ENCODE measurements at regions not wholly inside any gene's neighbourhood (a gene's known extent, or its start where the extent isn't known, plus 50 kb on each side); places are given as distances from the start of the nearest gene placed in this dataset.
"Not testable (repeated sequence)": the region's sequence is repeated elsewhere in the genome, so short reads cannot be mapped to it uniquely, and the experiment has no call there.

DNA sequence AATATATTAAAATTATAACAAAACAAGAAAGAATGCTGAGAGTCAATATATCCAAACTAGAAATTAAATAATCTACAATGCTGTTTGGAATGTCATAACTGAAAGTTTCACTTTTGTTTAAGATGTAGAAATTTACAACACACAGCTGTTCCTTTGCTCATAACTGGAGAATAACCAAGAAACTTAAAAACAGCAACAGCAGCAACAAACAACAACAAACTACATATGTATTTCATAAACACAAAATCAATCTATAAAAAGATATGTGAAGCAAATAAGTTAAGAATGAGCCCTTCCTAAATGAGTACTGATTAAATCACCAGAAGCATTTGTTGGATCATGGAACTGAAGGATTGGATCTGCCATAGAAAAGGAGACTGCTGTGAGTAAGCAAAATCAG, 456.5 kb upstream of the ZNF804A start:
- Histone ChIP-seq H3K27me3 (replicated peaks; ENCODE audit: insufficient read depth) (no peaks in the 10 kb centered on the region), H3K36me3 (no peaks in the 10 kb centered on the region), H3K27ac (no peak overlapping the region), H3K9me3 (no peaks in the 10 kb centered on the region), H3K4me1 (replicated peaks) (no peaks in the 10 kb centered on the region), H3K4me3 (no peak overlapping the region)
- intact Hi-C loops (cut with DNase I) = no loop called here
- TF ChIP-seq POLR2A (IDR thresholded peaks at IDR 0.05) (no peak), POLR2AphosphoS5 (IDR thresholded peaks at IDR 0.05) (no peak)
- TF ChIP-seq, protein P1, sequence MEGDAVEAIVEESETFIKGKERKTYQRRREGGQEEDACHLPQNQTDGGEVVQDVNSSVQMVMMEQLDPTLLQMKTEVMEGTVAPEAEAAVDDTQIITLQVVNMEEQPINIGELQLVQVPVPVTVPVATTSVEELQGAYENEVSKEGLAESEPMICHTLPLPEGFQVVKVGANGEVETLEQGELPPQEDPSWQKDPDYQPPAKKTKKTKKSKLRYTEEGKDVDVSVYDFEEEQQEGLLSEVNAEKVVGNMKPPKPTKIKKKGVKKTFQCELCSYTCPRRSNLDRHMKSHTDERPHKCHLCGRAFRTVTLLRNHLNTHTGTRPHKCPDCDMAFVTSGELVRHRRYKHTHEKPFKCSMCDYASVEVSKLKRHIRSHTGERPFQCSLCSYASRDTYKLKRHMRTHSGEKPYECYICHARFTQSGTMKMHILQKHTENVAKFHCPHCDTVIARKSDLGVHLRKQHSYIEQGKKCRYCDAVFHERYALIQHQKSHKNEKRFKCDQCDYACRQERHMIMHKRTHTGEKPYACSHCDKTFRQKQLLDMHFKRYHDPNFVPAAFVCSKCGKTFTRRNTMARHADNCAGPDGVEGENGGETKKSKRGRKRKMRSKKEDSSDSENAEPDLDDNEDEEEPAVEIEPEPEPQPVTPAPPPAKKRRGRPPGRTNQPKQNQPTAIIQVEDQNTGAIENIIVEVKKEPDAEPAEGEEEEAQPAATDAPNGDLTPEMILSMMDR (IDR thresholded peaks at IDR 0.05) = no peak
- no peak for DNase-seq (ENCODE audit: low spot score)

DNA sequence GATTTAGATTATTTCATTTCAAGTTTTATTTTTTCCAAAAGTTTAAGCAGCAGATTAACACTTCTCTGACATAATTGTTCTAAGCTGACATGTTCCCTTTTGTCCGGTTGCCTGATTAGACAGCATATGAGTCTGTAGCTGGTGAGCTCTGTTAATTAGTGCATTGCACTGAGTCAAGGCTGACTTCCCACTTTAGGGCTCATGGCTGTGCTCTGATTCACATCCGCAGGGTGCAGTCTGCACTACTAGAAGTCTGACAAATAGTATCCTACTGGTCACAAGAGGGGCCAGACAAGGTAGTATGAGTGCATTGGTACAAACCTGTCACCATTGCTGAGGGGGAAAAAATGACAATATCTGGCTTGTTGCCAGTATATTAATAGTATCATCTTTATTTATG, 443.9 kb upstream of the ZNF804A start:
- Histone ChIP-seq H3K9me3 (no peaks in the 10 kb centered on the region), H3K36me3 (no peaks in the 10 kb centered on the region), H3K4me1 (replicated peaks) (no peaks in the 10 kb centered on the region), H3K27me3 (replicated peaks; ENCODE audit: insufficient read depth) (no peaks in the 10 kb centered on the region), H3K27ac (no peak overlapping the region), H3K4me3 (no peak overlapping the region)
- TF ChIP-seq POLR2AphosphoS5 (IDR thresholded peaks at IDR 0.05) (no peak), POLR2A (IDR thresholded peaks at IDR 0.05) (no peak)
- TF ChIP-seq, protein P1 (IDR thresholded peaks at IDR 0.05) = no peak
- DNase-seq (ENCODE audit: low spot score) = no peak
- intact Hi-C loops (cut with DNase I) = no loop called here
- 64% methylated on average over 2 of the region's 2 CpGs for WGBS

DNA sequence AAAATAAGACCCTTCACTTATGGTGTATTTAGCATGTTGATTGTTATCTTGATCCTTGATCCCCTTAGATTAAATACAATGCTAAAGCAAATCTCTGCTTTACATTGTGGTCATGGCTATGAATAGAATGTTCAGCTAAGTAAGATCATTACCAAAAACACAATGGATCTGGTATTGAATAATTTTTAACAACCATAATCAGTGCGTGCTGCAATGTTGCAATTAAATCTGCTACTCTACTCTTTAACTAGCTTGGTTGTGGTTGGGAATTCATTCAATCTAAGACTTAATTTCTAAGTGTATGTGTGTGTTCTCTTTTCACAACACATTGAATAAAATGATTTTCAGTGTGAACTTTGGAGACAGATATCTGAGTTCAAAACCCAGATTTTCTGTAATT, 442.5 kb upstream of the ZNF804A start:
- no peak for DNase-seq (ENCODE audit: low spot score)
- intact Hi-C loops (cut with DNase I) = no loop called here
- Histone ChIP-seq H3K4me3 (no peak overlapping the region), H3K27me3 (replicated peaks; ENCODE audit: insufficient read depth) (no peaks in the 10 kb centered on the region), H3K4me1 (replicated peaks) (no peaks in the 10 kb centered on the region), H3K9me3 (no peaks in the 10 kb centered on the region), H3K27ac (no peak overlapping the region), H3K36me3 (no peaks in the 10 kb centered on the region)
- TF ChIP-seq POLR2AphosphoS5 (IDR thresholded peaks at IDR 0.05) = no peak
- TF ChIP-seq POLR2A (IDR thresholded peaks at IDR 0.05) = no peak
- TF ChIP-seq, protein P1 (IDR thresholded peaks at IDR 0.05) = no peak
- 60% methylated on average over 1 of the region's 1 CpG for WGBS

DNA sequence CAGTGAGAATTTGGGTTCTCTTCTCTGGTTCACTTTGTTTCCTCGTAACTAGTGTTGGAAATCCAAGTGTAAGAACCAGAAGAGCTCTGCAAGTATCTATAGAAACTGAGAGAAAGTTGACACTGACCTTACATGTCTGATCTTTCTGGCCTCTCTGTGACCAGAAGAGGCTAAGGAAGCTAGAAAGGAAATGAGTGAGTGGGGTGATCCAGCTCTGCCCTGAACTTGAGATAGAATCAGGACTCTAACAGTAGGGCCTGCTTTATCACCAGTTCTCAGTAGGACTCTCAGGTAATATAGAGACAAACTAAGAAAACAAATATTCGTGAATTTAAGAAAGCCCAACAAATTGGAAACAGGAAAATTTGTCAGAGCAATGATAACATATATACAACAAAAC, 441.2 kb upstream of the ZNF804A start:
- Histone ChIP-seq H3K27ac (no peak overlapping the region), H3K27me3 (replicated peaks; ENCODE audit: insufficient read depth) (no peaks in the 10 kb centered on the region), H3K4me3 (no peak overlapping the region), H3K36me3 (no peaks in the 10 kb centered on the region), H3K4me1 (replicated peaks) (no peaks in the 10 kb centered on the region), H3K9me3 (no peaks in the 10 kb centered on the region)
- DNase-seq (ENCODE audit: low spot score) = no peak
- intact Hi-C loops (cut with DNase I) = no loop called here
- WGBS = 61% methylated on average over 2 of the region's 2 CpGs
- TF ChIP-seq POLR2AphosphoS5 (IDR thresholded peaks at IDR 0.05) = no peak
- TF ChIP-seq, protein P1 (IDR thresholded peaks at IDR 0.05) = no peak
- TF ChIP-seq POLR2A (IDR thresholded peaks at IDR 0.05) = no peak

DNA sequence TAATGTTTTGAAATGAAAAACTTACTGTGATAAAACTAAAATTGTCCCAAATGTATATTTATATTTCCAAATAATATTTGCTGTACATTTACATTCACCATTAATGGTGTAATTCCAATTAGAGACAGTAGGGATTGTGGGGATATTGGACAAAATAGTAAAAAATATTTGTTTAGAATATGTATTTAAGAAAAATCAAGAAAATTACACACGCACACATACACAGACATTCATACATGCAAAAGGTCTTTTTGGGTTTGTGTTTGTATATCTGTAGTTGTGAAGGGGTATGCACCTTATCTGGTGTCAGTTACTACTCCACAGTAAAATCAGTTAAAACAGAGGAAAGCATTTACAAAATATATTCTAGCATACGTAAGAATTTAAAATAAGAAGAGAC, 435.9 kb upstream of the ZNF804A start:
- no peak for DNase-seq (ENCODE audit: low spot score)
- Histone ChIP-seq H3K4me3 (no peak overlapping the region), H3K9me3 (no peaks in the 10 kb centered on the region), H3K27me3 (replicated peaks; ENCODE audit: insufficient read depth) (no peaks in the 10 kb centered on the region), H3K27ac (no peak overlapping the region), H3K36me3 (no peaks in the 10 kb centered on the region), H3K4me1 (replicated peaks) (no peaks in the 10 kb centered on the region)
- 90% methylated on average over 2 of the region's 2 CpGs for WGBS
- intact Hi-C loops (cut with DNase I) = no loop called here
- TF ChIP-seq POLR2AphosphoS5 (IDR thresholded peaks at IDR 0.05) (no peak), POLR2A (IDR thresholded peaks at IDR 0.05) (no peak)
- TF ChIP-seq, protein P1 (IDR thresholded peaks at IDR 0.05) = no peak

DNA sequence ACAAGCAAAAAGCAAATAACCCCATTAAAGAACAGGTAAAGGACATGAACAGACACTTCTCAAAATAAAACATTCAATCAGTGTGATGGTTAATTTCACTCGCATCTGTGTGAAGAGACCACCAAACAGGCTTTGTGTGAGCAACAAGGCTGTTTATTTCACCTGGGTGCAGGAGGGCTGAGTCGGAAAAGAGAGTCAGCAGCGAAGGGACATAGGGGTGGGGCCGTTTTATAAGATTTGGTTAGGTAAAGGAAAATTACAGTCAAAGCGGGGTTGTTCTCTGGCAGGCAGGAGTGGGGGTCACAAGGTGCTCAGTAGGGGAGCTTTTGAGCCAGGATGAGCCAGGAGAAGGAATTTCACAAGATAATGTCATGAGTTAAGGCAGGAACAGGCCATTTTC, 429.5 kb upstream of the ZNF804A start:
- H3K9me3 ChIP-seq; H3K36me3 ChIP-seq; H3K4me3 ChIP-seq; intact Hi-C loops (cut with DNase I); DNase-seq (ENCODE audit: low spot score); H3K27me3 ChIP-seq (replicated peaks; ENCODE audit: insufficient read depth); H3K4me1 ChIP-seq (replicated peaks); H3K27ac ChIP-seq: not testable (repeated sequence)
- WGBS = 62% methylated on average over 5 of the region's 5 CpGs
